Neural cell (in vitro differentiated cells): ENCODE measurements at regions not wholly inside any gene's neighbourhood (a gene's known extent, or its start where the extent isn't known, plus 50 kb on each side); places are given as distances from the start of the nearest gene placed in this dataset.

Experiments used
- H2AFZ ChIP-seq: fragments of 200-600, 300-800 bp; sonication (generic), shearing (Covaris generic); 2 replicates; pipeline ENCODE4 v1.6.0; 2014; ENCODE audit warnings: low read depth, mild to moderate bottlenecking, antibody characterized with exemption, low read length, moderate library complexity
- H3F3A ChIP-seq: fragments of 200-600 bp; shearing (Covaris generic); 2 replicates; pipeline ENCODE4 v1.6.1; 2016; ENCODE audit warnings: mild to moderate bottlenecking, moderate library complexity, mixed read lengths, antibody characterized with exemption, low read length; ENCODE audit not compliant: insufficient read depth, poor library complexity, severe bottlenecking
- H3K27ac ChIP-seq: fragments of 200-600, 300-800 bp; sonication (generic), shearing (Covaris generic); 2 replicates; pipeline ENCODE4 v1.5.1; 2014; ENCODE audit warnings: mild to moderate bottlenecking, low read length, moderate library complexity
- H3K27me3 ChIP-seq: fragments of 300-800, 200-600 bp; sonication (generic), shearing (Covaris generic); 2 replicates; pipeline ENCODE4 v1.6.0; 2014; ENCODE audit warnings: mild to moderate bottlenecking, low read depth, low read length, moderate library complexity; ENCODE audit not compliant: insufficient read depth
- H3K36me3 ChIP-seq: fragments of 300-800, 200-600 bp; sonication (generic), shearing (Covaris generic); 2 replicates; pipeline ENCODE4 v1.5.1; 2014; ENCODE audit warnings: mild to moderate bottlenecking, antibody characterized with exemption, low read length, moderate library complexity; ENCODE audit not compliant: insufficient read depth
- H3K4me2 ChIP-seq: fragments of 300-800, 200-600 bp; sonication (generic), shearing (Covaris generic); 2 replicates; pipeline ENCODE4 v1.6.0; 2014; ENCODE audit warnings: mild to moderate bottlenecking, low read length
- H3K4me3 ChIP-seq: fragments of 300-800, 200-600 bp; sonication (generic), shearing (Covaris generic); 2 replicates; pipeline ENCODE4 v1.5.1; 2014; ENCODE audit warnings: mild to moderate bottlenecking, low read length, moderate library complexity
- H3K79me2 ChIP-seq: fragments of 200-600 bp; shearing (Covaris generic); replicated peaks from 2 replicates; pipeline ENCODE4 v1.6.0; 2014; ENCODE audit warnings: mild to moderate bottlenecking, low read length, moderate library complexity; ENCODE audit not compliant: insufficient read depth
- H3K9ac ChIP-seq: fragments of 300-800, 200-600 bp; sonication (generic), shearing (Covaris generic); 2 replicates; pipeline ENCODE4 v1.6.1; 2016; ENCODE audit warnings: mild to moderate bottlenecking, low read length, mixed read lengths
- H3K9me2 ChIP-seq: fragments of 200-600 bp; shearing (Covaris generic); 2 replicates; pipeline ENCODE4 v1.6.1; 2016; ENCODE audit warnings: mild to moderate bottlenecking, low read length, mixed read lengths; ENCODE audit not compliant: insufficient read depth
- H3K9me3 ChIP-seq: fragments of 200-600, 300-800 bp; sonication (generic), shearing (Covaris generic); 2 replicates; pipeline ENCODE4 v1.6.1; 2016; ENCODE audit warnings: mild to moderate bottlenecking, mixed run types, low read length, moderate library complexity, mixed read lengths
- H4K20me1 ChIP-seq: fragments of 200-600 bp; shearing (Covaris generic); 2 replicates; pipeline ENCODE4 v1.6.1; 2016; ENCODE audit warnings: mild to moderate bottlenecking, mixed run types; ENCODE audit not compliant: insufficient read depth
- CTCF ChIP-seq: fragments of 450-650 bp; IDR thresholded peaks from 2 replicates; pipeline ENCODE4 v1.5.1; 2014; ENCODE audit warnings: antibody characterized with exemption, mild to moderate bottlenecking, moderate library complexity; ENCODE audit not compliant: poor library complexity, severe bottlenecking
- EP300 ChIP-seq: fragments of 450-650 bp; conservative IDR thresholded peaks from 2 replicates; pipeline ENCODE4 v1.6.1; 2014; ENCODE audit warnings: antibody characterized with exemption, mild to moderate bottlenecking, moderate library complexity; ENCODE audit not compliant: poor library complexity, severe bottlenecking
- EZH2 ChIP-seq: fragments of 200-600, 300-800 bp; shearing (Covaris generic), sonication (generic); IDR thresholded peaks from 2 replicates; pipeline ENCODE4 v1.6.1; 2014; ENCODE audit warnings: antibody characterized with exemption, low read length, borderline replicate concordance, mild to moderate bottlenecking; ENCODE audit not compliant: insufficient read depth, poor library complexity, severe bottlenecking
- MXI1 ChIP-seq: fragments of 450-650 bp; conservative IDR thresholded peaks from 2 replicates; pipeline ENCODE4 v1.6.1; 2014; ENCODE audit warnings: antibody characterized with exemption, mild to moderate bottlenecking; ENCODE audit not compliant: poor library complexity, severe bottlenecking
- POLR2AphosphoS5 ChIP-seq: IDR thresholded peaks from 2 replicates; pipeline ENCODE4 v1.6.1; 2012
- RAD21 ChIP-seq: fragments of 450-650 bp; conservative IDR thresholded peaks from 2 replicates; pipeline ENCODE4 v1.6.1; 2014; ENCODE audit warnings: antibody characterized with exemption, mild to moderate bottlenecking, moderate library complexity
- SMC3 ChIP-seq: fragments of 450-650 bp; conservative IDR thresholded peaks from 2 replicates; pipeline ENCODE4 v1.6.1; 2014; ENCODE audit warnings: antibody characterized with exemption, mild to moderate bottlenecking, moderate library complexity; ENCODE audit not compliant: poor library complexity
- TF ChIP-seq, protein P1 (sequence below): IDR thresholded peaks from 2 replicates; pipeline ENCODE4 v1.6.1; 2012; ENCODE audit warnings: borderline replicate concordance

DNA sequence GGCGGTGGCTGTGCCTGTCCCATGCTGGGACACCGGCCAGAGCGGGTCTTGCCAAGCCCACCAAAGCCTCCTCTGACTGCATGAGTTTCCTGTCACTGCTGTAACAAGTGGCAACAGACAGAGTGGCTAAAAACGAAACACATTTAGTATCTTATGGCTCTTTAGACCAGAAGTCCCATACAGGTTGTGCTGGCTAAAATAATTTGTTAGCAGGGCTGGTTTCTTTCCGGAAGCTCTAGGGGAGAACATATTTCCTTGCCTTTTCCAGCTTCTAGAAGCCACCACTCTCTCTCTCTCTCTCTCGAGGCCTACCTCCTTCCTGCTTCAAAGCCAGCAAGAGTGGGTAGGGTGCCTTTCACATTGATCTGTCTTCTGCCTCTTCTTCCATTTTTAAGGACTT lies 171.6 kb upstream of the PLPP4 start:
- Histone ChIP-seq H3K9ac (no peak overlapping the region), H3K79me2 (no peaks in the 10 kb centered on the region), H3K27ac (no peak overlapping the region), H3K9me2 (no peaks in the 10 kb centered on the region), H3K9me3 (no peaks in the 10 kb centered on the region), H3F3A (no peaks in the 10 kb centered on the region), H3K4me3 (no peak overlapping the region), H4K20me1 (no peaks in the 10 kb centered on the region), H3K36me3 (no peaks in the 10 kb centered on the region), H3K4me2 (no peak overlapping the region), H3K27me3 (no peaks in the 10 kb centered on the region), H2AFZ (no peak overlapping the region)
- TF ChIP-seq, protein P1, sequence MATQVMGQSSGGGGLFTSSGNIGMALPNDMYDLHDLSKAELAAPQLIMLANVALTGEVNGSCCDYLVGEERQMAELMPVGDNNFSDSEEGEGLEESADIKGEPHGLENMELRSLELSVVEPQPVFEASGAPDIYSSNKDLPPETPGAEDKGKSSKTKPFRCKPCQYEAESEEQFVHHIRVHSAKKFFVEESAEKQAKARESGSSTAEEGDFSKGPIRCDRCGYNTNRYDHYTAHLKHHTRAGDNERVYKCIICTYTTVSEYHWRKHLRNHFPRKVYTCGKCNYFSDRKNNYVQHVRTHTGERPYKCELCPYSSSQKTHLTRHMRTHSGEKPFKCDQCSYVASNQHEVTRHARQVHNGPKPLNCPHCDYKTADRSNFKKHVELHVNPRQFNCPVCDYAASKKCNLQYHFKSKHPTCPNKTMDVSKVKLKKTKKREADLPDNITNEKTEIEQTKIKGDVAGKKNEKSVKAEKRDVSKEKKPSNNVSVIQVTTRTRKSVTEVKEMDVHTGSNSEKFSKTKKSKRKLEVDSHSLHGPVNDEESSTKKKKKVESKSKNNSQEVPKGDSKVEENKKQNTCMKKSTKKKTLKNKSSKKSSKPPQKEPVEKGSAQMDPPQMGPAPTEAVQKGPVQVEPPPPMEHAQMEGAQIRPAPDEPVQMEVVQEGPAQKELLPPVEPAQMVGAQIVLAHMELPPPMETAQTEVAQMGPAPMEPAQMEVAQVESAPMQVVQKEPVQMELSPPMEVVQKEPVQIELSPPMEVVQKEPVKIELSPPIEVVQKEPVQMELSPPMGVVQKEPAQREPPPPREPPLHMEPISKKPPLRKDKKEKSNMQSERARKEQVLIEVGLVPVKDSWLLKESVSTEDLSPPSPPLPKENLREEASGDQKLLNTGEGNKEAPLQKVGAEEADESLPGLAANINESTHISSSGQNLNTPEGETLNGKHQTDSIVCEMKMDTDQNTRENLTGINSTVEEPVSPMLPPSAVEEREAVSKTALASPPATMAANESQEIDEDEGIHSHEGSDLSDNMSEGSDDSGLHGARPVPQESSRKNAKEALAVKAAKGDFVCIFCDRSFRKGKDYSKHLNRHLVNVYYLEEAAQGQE, result no peak
- no peak for TF ChIP-seq POLR2AphosphoS5
- TF ChIP-seq EZH2, result no peak
- no peak for TF ChIP-seq RAD21
- no peak for TF ChIP-seq MXI1
- no peak for TF ChIP-seq SMC3
- no peak for TF ChIP-seq EP300
- TF ChIP-seq CTCF, result no peak

DNA sequence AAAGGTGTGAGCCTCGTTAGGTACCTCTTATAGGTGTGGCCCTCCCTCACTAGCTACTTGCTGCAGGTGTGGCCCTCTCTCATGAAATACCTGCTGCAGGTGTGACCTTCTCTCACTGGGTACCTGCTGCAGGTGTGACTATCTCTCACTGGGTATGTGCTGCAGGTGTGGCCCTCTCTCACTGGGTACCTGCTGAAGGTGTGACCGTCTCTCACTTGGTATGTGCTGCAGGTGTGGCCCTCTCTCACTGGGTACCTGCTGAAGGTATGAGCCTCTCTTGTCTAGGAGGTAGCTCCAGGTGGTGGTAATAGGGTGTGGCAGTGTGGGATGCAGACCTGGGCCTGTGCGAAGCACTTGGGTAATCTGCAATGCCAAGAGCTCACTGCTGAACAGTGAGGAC lies 170.7 kb upstream of the PLPP4 start:
- H3K4me3 ChIP-seq, result no peak overlapping the region
- no peaks in the 10 kb centered on the region for H3K79me2 ChIP-seq
- no peaks in the 10 kb centered on the region for H3F3A ChIP-seq
- no peaks in the 10 kb centered on the region for H3K9me2 ChIP-seq
- no peak overlapping the region for H3K9ac ChIP-seq
- no peak for TF ChIP-seq CTCF
- no peak for TF ChIP-seq EP300
- TF ChIP-seq MXI1, result no peak
- TF ChIP-seq, protein P1, result no peak
- TF ChIP-seq POLR2AphosphoS5, result no peak
- no peak overlapping the region for H2AFZ ChIP-seq
- H3K36me3 ChIP-seq, result no peaks in the 10 kb centered on the region
- H3K27ac ChIP-seq, result no peak overlapping the region
- H3K9me3 ChIP-seq, result no peaks in the 10 kb centered on the region
- H3K4me2 ChIP-seq, result no peak overlapping the region
- no peaks in the 10 kb centered on the region for H3K27me3 ChIP-seq
- no peaks in the 10 kb centered on the region for H4K20me1 ChIP-seq
